Right forelimb (tissue), 1 donor: ENCODE measurements at regions not wholly inside any gene's neighbourhood (a gene's known extent, or its start where the extent isn't known, plus 50 kb on each side); places are given as distances from the start of the nearest gene placed in this dataset.

Experiments used
- DNase-seq: peaks from one replicate; pipeline ENCODE4 v3.0.0-alpha.2; 2018

- DNase-seq: no peak
Observed at GRCh38 chr20:21033817-21034216, 72.3 kb downstream of the LINC00237 start.

GRCh38 chr20:21031666-21032065 is 74.5 kb downstream of the LINC00237 start:
- DNase-seq: no peak

- DNase-seq: no peak
Observed at GRCh38 chr20:21029341-21029740, 76.8 kb downstream of the LINC00237 start.

GRCh38 chr20:21028921-21029320 is 77.2 kb downstream of the LINC00237 start:
- no peak for DNase-seq

- no peak for DNase-seq
Observed at GRCh38 chr20:21028436-21028835, 77.7 kb downstream of the LINC00237 start.

GRCh38 chr20:21027569-21027968 is 78.6 kb downstream of the LINC00237 start:
- no peak for DNase-seq

- DNase-seq: no peak
Observed at GRCh38 chr20:21026951-21027350, 79.2 kb downstream of the LINC00237 start.

- DNase-seq: no peak
Observed at GRCh38 chr20:21024420-21024819, 81.7 kb downstream of the LINC00237 start.

- DNase-seq: no peak
Observed at GRCh38 chr20:21022925-21023324, 83.2 kb downstream of the LINC00237 start.

- no peak for DNase-seq
Observed at GRCh38 chr20:21021472-21021790, 84.7 kb downstream of the LINC00237 start.

GRCh38 chr20:21020659-21021471 is 85.3 kb downstream of the LINC00237 start:
- no peak for DNase-seq

GRCh38 chr20:21019814-21020658 is 86.1 kb downstream of the LINC00237 start:
- no peak for DNase-seq

- DNase-seq: no peak
Observed at GRCh38 chr20:21019468-21019813, 86.7 kb downstream of the LINC00237 start.

- DNase-seq: no peak
Observed at GRCh38 chr20:21018576-21018975, 87.6 kb downstream of the LINC00237 start.

GRCh38 chr20:21017528-21018085 is 88.6 kb downstream of the LINC00237 start:
- DNase-seq: no peak

- DNase-seq: no peak
Observed at GRCh38 chr20:21016751-21017150, 89.4 kb downstream of the LINC00237 start.

- DNase-seq: no peak
Observed at GRCh38 chr20:21014528-21014927, 91.6 kb downstream of the LINC00237 start.

GRCh38 chr20:21008951-21009350 is 97.2 kb downstream of the LINC00237 start:
- no peak for DNase-seq

GRCh38 chr20:21006611-21007010 is 99.5 kb downstream of the LINC00237 start:
- DNase-seq: no peak

GRCh38 chr20:21004386-21005076 is 101.6 kb downstream of the LINC00237 start:
- no peak for DNase-seq

GRCh38 chr20:21003902-21004301 is 102.3 kb downstream of the LINC00237 start:
- DNase-seq: no peak

- DNase-seq: no peak
Observed at GRCh38 chr20:21002486-21002885, 103.7 kb downstream of the LINC00237 start.

- DNase-seq: no peak
Observed at GRCh38 chr20:20993372-20993771, 112.8 kb downstream of the LINC00237 start.
